ENCODE measurements at regions not wholly inside any gene's neighbourhood (a gene's known extent, or its start where the extent isn't known, plus 50 kb on each side); places are given as distances from the start of the nearest gene placed in this dataset.

DNA sequence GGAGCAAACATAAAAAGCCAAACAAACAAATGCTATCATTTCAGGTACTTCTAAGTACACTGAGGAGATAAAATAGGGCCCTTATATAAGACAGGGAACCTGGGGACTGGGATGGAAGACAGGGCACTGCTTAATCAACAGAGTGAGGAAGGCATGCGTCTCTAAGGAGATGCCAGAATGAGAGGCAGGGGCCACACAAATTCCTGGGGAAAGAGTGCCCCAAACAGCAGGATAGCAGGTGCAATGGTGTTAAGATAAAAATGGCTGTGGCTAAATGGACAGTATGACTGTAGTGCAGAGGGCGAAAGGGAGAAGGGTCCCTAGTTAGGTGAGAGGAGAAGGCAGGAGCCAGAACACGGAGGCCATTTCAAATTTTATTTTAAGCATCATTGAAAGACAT is 113.9 kb downstream of the ZBTB18 start:
- TF ChIP-seq EZH2phosphoT487 (IDR thresholded peaks at IDR 0.05) (no peak), EZH2 (IDR thresholded peaks at IDR 0.05) (no peak)
- TF ChIP-seq, protein P1, sequence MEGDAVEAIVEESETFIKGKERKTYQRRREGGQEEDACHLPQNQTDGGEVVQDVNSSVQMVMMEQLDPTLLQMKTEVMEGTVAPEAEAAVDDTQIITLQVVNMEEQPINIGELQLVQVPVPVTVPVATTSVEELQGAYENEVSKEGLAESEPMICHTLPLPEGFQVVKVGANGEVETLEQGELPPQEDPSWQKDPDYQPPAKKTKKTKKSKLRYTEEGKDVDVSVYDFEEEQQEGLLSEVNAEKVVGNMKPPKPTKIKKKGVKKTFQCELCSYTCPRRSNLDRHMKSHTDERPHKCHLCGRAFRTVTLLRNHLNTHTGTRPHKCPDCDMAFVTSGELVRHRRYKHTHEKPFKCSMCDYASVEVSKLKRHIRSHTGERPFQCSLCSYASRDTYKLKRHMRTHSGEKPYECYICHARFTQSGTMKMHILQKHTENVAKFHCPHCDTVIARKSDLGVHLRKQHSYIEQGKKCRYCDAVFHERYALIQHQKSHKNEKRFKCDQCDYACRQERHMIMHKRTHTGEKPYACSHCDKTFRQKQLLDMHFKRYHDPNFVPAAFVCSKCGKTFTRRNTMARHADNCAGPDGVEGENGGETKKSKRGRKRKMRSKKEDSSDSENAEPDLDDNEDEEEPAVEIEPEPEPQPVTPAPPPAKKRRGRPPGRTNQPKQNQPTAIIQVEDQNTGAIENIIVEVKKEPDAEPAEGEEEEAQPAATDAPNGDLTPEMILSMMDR (IDR thresholded peaks at IDR 0.05), result no peak
- Histone ChIP-seq H3K9me3 (ENCODE audit: low read depth) (no peaks in the 10 kb centered on the region), H3F3A (ENCODE audit: low read depth) (no peaks in the 10 kb centered on the region), H3K4me2 (no peak overlapping the region), H3K9ac (no peak overlapping the region), H3K79me2 (ENCODE audit: low read depth) (no peaks in the 10 kb centered on the region), H3K4me1 (no peaks in the 10 kb centered on the region), H4K20me1 (ENCODE audit: low read depth) (no peaks in the 10 kb centered on the region), H3K27me3 (no peaks in the 10 kb centered on the region), H3K4me3 (no peak overlapping the region), H2AFZ (replicated peaks) (no peak overlapping the region), H3K27ac (no peak overlapping the region), H3K36me3 (no peaks in the 10 kb centered on the region)
- H3K27ac Mint-ChIP-seq, result no peak overlapping the region
- peaks cover 3% of the 10 kb centered on the region for H3K9me3 Mint-ChIP-seq
- peaks cover 2% of the 10 kb centered on the region for H3K27me3 Mint-ChIP-seq (ENCODE audit: insufficient read depth, low read depth)
- no peak overlapping the region for H3K4me3 Mint-ChIP-seq
- peaks cover 17% of the 10 kb centered on the region for H3K4me1 Mint-ChIP-seq
- H3K36me3 Mint-ChIP-seq, result no peaks in the 10 kb centered on the region
- DNase-seq (ENCODE audit: low spot score), result no peak

GRCh38 chr1:244165701-244166100 is 114.6 kb downstream of the ZBTB18 start:
- Histone ChIP-seq H3K79me2 (ENCODE audit: low read depth) (no peaks in the 10 kb centered on the region), H3K27me3 (no peaks in the 10 kb centered on the region), H3F3A (ENCODE audit: low read depth) (no peaks in the 10 kb centered on the region), H3K9ac (no peak overlapping the region), H4K20me1 (ENCODE audit: low read depth) (no peaks in the 10 kb centered on the region), H2AFZ (replicated peaks) (no peak overlapping the region), H3K4me2 (no peak overlapping the region), H3K36me3 (no peaks in the 10 kb centered on the region), H3K4me3 (no peak overlapping the region), H3K9me3 (ENCODE audit: low read depth) (no peaks in the 10 kb centered on the region), H3K27ac (no peak overlapping the region), H3K4me1 (no peaks in the 10 kb centered on the region)
- Mint-ChIP-seq H3K4me1 (peaks cover 14% of the 10 kb centered on the region), H3K27ac (no peak overlapping the region), H3K9me3 (peaks cover 3% of the 10 kb centered on the region), H3K4me3 (no peak overlapping the region), H3K27me3 (ENCODE audit: insufficient read depth, low read depth) (peaks cover 2% of the 10 kb centered on the region), H3K36me3 (no peaks in the 10 kb centered on the region)
- no peak for DNase-seq (ENCODE audit: low spot score)
- TF ChIP-seq EZH2phosphoT487 (IDR thresholded peaks at IDR 0.05), result no peak

DNA sequence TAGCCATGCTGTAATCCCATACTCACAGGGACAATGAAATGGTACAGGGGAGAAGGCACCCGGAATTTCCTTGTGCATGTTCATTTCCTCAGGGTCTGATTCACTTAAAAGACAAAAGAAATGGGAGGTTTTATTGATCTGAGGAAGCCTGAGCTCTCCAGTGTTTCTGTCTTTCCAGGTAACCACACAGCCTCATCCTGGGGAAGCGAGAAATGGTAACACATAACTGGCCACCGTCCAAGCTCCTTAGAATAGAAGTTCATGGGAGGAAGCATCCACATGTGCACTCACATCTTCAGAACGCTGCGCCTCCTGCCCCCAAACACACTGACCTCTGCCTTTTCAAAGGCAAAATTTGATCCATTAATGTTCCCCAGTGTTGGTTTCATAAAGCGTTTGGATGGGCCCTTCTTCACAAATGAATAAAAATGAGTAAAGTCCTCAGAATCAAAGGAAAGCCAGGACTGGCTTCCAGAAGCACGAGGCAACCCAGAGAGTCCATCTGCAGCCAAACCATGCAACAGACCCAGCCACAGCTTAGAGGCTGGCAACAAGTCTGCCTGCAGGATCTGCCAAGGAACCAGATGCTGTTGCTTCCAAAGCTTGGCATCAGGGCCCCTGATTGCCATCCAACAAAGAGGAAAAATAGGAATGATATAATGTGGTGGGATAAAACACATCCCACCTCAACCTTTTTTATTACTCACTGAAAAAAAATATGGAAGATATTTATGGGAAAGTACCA is 120.3 kb downstream of the ZBTB18 start:
- TF ChIP-seq, protein P1 (IDR thresholded peaks at IDR 0.05), result no peak
- no peak for TF ChIP-seq EZH2phosphoT487 (IDR thresholded peaks at IDR 0.05)
- TF ChIP-seq EZH2 (IDR thresholded peaks at IDR 0.05), result no peak
- Histone ChIP-seq H3K9me3 (ENCODE audit: low read depth) (no peaks in the 10 kb centered on the region), H3K4me1 (peaks cover 13% of the 10 kb centered on the region), H3K4me2 (no peak overlapping the region), H3K27me3 (no peaks in the 10 kb centered on the region), H3K79me2 (ENCODE audit: low read depth) (no peaks in the 10 kb centered on the region), H3K27ac (no peak overlapping the region), H3F3A (ENCODE audit: low read depth) (no peaks in the 10 kb centered on the region), H3K4me3 (no peak overlapping the region), H4K20me1 (ENCODE audit: low read depth) (no peaks in the 10 kb centered on the region), H2AFZ (replicated peaks) (peak overlapping the region; percentile 50), H3K36me3 (no peaks in the 10 kb centered on the region), H3K9ac (no peak overlapping the region)
- H3K4me3 Mint-ChIP-seq, result no peak overlapping the region
- no peak overlapping the region for H3K27ac Mint-ChIP-seq
- H3K9me3 Mint-ChIP-seq, result no peaks in the 10 kb centered on the region
- H3K36me3 Mint-ChIP-seq, result no peaks in the 10 kb centered on the region
- H3K27me3 Mint-ChIP-seq (ENCODE audit: insufficient read depth, low read depth), result no peaks in the 10 kb centered on the region
- DNase-seq (ENCODE audit: low spot score), result no peak
- H3K4me1 Mint-ChIP-seq, result no peaks in the 10 kb centered on the region

DNA sequence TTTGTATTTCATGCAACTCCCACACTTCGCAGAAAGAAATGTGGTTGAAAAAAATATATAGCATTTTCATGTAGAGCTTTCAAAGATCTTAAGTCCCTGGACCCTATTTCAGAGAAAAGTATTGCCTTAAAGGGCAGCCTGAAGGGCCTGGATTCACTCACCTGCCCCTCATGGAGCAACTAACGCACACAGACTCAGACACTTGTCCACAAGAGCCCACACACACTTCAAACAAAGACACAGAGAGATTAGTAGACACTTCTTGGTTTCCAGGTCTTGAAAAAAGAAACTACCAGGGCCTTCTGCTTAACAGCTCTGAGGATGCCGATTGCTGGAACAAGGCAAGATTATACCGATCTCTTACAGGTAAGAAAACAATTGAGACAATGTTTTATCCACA is 122.2 kb downstream of the ZBTB18 start:
- Mint-ChIP-seq H3K4me3 (no peak overlapping the region), H3K27me3 (ENCODE audit: insufficient read depth, low read depth) (no peaks in the 10 kb centered on the region), H3K4me1 (no peaks in the 10 kb centered on the region), H3K27ac (no peak overlapping the region), H3K36me3 (no peaks in the 10 kb centered on the region), H3K9me3 (no peaks in the 10 kb centered on the region)
- Histone ChIP-seq H3K36me3 (no peaks in the 10 kb centered on the region), H3K4me1 (peaks cover 13% of the 10 kb centered on the region), H3K4me3 (no peak overlapping the region), H3K9ac (no peak overlapping the region), H3K79me2 (ENCODE audit: low read depth) (no peaks in the 10 kb centered on the region), H4K20me1 (ENCODE audit: low read depth) (no peaks in the 10 kb centered on the region), H3K27me3 (no peaks in the 10 kb centered on the region), H3F3A (ENCODE audit: low read depth) (no peaks in the 10 kb centered on the region), H3K4me2 (no peak overlapping the region), H3K27ac (no peak overlapping the region), H3K9me3 (ENCODE audit: low read depth) (no peaks in the 10 kb centered on the region), H2AFZ (replicated peaks) (no peak overlapping the region)
- TF ChIP-seq EZH2phosphoT487 (IDR thresholded peaks at IDR 0.05) (no peak), EZH2 (IDR thresholded peaks at IDR 0.05) (no peak)
- TF ChIP-seq, protein P1 (IDR thresholded peaks at IDR 0.05), result no peak
- DNase-seq (ENCODE audit: low spot score), result peak; percentile 12

Data from neural progenitor cell (in vitro differentiated cells).